CD14-positive monocyte (primary cell): ENCODE measurements at regions not wholly inside any gene's neighbourhood (a gene's known extent, or its start where the extent isn't known, plus 50 kb on each side); places are given as distances from the start of the nearest gene placed in this dataset.

Experiments used
- DNase-seq, 3 donors: peaks; one replicate each; pipeline ENCODE4 v3.0.0-alpha.2; 2011 to 2022
- H2AFZ ChIP-seq: 2 replicates; pipeline ENCODE4 v1.6.0; 2012; ENCODE audit warnings: mild to moderate bottlenecking, low read depth, low read length, inconsistent platforms; ENCODE audit not compliant: insufficient read depth, poor library complexity, severe bottlenecking
- H3K27ac ChIP-seq, 2 donors: 1 replicate in 1 of 2; 2 replicates in 1 of 2; pipeline ENCODE4 v1.5.1; 2012 to 2013; ENCODE audit warnings: low read length in 2 of 2, control low read depth in 1 of 2, inconsistent platforms in 1 of 2, low read depth in 1 of 2, mild to moderate bottlenecking in 1 of 2
- H3K27me3 ChIP-seq, 2 donors: one replicate each; pipeline versions ENCODE4 v1.6.0 to v1.6.1; 2011 to 2013; ENCODE audit warnings: low read length in 2 of 2; ENCODE audit not compliant: control insufficient read depth in 2 of 2, insufficient read depth in 2 of 2
- H3K36me3 ChIP-seq, 2 donors: replicated peaks in 1 of 2; 1 replicate in 1 of 2; 2 replicates in 1 of 2; pipeline versions ENCODE4 v1.5.1 to v1.6.1; 2012 to 2013; ENCODE audit warnings: low read length in 2 of 2, control low read depth in 1 of 2, inconsistent platforms in 1 of 2, mild to moderate bottlenecking in 1 of 2; ENCODE audit not compliant: insufficient read depth in 2 of 2, control insufficient read depth in 1 of 2
- H3K4me1 ChIP-seq, 2 donors: 1 replicate in 1 of 2; 2 replicates in 1 of 2; pipeline versions ENCODE4 v1.5.1 to v1.6.1; 2012 to 2013; ENCODE audit warnings: low read length in 2 of 2, control low read depth in 1 of 2, inconsistent platforms in 1 of 2, mild to moderate bottlenecking in 1 of 2, moderate library complexity in 1 of 2; ENCODE audit not compliant: insufficient read depth in 2 of 2, control insufficient read depth in 1 of 2
- H3K4me2 ChIP-seq: replicated peaks from 2 replicates; pipeline ENCODE3; 2012; ENCODE audit warnings: low read length, moderate library complexity, mild to moderate bottlenecking; ENCODE audit not compliant: poor library complexity, severe bottlenecking; ENCODE audit errors: extremely low read depth
- H3K4me3 ChIP-seq, 3 experiments: fragments of 200-600 bp in 1 of 3; sonication (generic) in 1 of 3; replicated peaks in 1 of 3; 1 replicate in 2 of 3; 2 replicates in 1 of 3; pipeline ENCODE4 v1.5.1; 2011 to 2013; ENCODE audit warnings: low read length in 3 of 3, mild to moderate bottlenecking in 3 of 3, control low read depth in 2 of 3, low read depth in 2 of 3, inconsistent platforms in 1 of 3, moderate library complexity in 1 of 3
- H3K79me2 ChIP-seq: 2 replicates; pipeline ENCODE4 v1.6.0; 2012; ENCODE audit warnings: mild to moderate bottlenecking, control low read depth, inconsistent platforms, low read length, moderate library complexity; ENCODE audit not compliant: insufficient read depth
- H3K9ac ChIP-seq: 2 replicates; pipeline ENCODE4 v1.6.0; 2017; ENCODE audit warnings: low read length, mild to moderate bottlenecking; ENCODE audit not compliant: insufficient read depth, poor library complexity, severe bottlenecking
- H3K9me3 ChIP-seq, 2 donors: replicated peaks in 1 of 2; 1 replicate in 1 of 2; 2 replicates in 1 of 2; pipeline versions ENCODE4 v1.5.1 to v1.6.1; 2012 to 2013; ENCODE audit warnings: low read length in 2 of 2, control low read depth in 1 of 2; ENCODE audit not compliant: control insufficient read depth in 1 of 2, insufficient read depth in 1 of 2
- H4K20me1 ChIP-seq: 2 replicates; pipeline ENCODE4 v1.6.0; 2012; ENCODE audit warnings: mild to moderate bottlenecking, low read length, control low read depth, moderate library complexity; ENCODE audit not compliant: insufficient read depth
- H3K27ac Mint-ChIP-seq, 7 donors: one replicate each; pipeline ENCODE4 v1.8.0; 2020; ENCODE audit warnings: mild to moderate bottlenecking in 7 of 7, mixed read lengths in 7 of 7, moderate library complexity in 6 of 7, inconsistent platforms in 2 of 7
- H3K27me3 Mint-ChIP-seq, 3 donors: one replicate each; pipeline ENCODE4 v1.8.0; 2021 to 2022; ENCODE audit warnings: low read depth in 3 of 3, mild to moderate bottlenecking in 3 of 3, mixed read lengths in 3 of 3, moderate library complexity in 3 of 3, inconsistent platforms in 1 of 3
- H3K36me3 Mint-ChIP-seq, 2 donors: one replicate each; pipeline ENCODE4 v1.8.0; 2020; ENCODE audit warnings: mixed read lengths in 2 of 2, inconsistent platforms in 1 of 2, mild to moderate bottlenecking in 1 of 2
- H3K4me1 Mint-ChIP-seq: one replicate; pipeline ENCODE4 v1.8.0; 2020; ENCODE audit warnings: mild to moderate bottlenecking, mixed read lengths
- H3K4me3 Mint-ChIP-seq, 2 donors: one replicate each; pipeline ENCODE4 v1.8.0; 2020; ENCODE audit warnings: mild to moderate bottlenecking in 2 of 2, mixed read lengths in 2 of 2, moderate library complexity in 1 of 2
- H3K9me3 Mint-ChIP-seq, 7 donors: one replicate each; pipeline ENCODE4 v1.8.0; 2020 to 2022; ENCODE audit warnings: mixed read lengths in 7 of 7, mild to moderate bottlenecking in 6 of 7, moderate library complexity in 6 of 7, inconsistent platforms in 2 of 7
- WGBS: methylation state at CpG from one replicate; pipeline ENCODE4 v1.1.5; 2013; ENCODE audit warnings: missing lambda C conversion rate; ENCODE audit not compliant: insufficient coverage; 5-methylcytosine and 5-hydroxymethylcytosine counted together
- intact Hi-C, 2 donors: fragments of 100-400 bp; cut with micrococcal nuclease; formaldehyde crosslinking; loops; one replicate each; pipeline versions ENCODE4 v1.15.0 to v1.15.1; 2023
- TF ChIP-seq, protein P1 (sequence below): fragments of 200-600 bp; IDR thresholded peaks from one replicate; pipeline ENCODE4 v1.8.0; 2022; ENCODE audit warnings: antibody characterized with exemption, mild to moderate bottlenecking

- no peak overlapping the region for H3K27ac Mint-ChIP-seq
- no peak overlapping the region for H3K27ac ChIP-seq
- WGBS, result 100% methylated on average over 2 of the region's 4 CpGs
- no peaks in the 10 kb centered on the region for H3K79me2 ChIP-seq
- no peaks in the 10 kb centered on the region for H4K20me1 ChIP-seq
- no peak overlapping the region for H3K4me2 ChIP-seq
- H3K9me3 ChIP-seq, result no peaks in the 10 kb centered on the region
- peaks cover 0 to 2% (median 0%) of the 10 kb centered on the region in 3 donors for H3K27me3 Mint-ChIP-seq
- H3K36me3 ChIP-seq, result no peaks in the 10 kb centered on the region
- DNase-seq, result no peak
- no peak overlapping the region for H2AFZ ChIP-seq
- intact Hi-C loops, result no loop called here
- H3K4me1 Mint-ChIP-seq, result no peaks in the 10 kb centered on the region
- TF ChIP-seq, protein P1, sequence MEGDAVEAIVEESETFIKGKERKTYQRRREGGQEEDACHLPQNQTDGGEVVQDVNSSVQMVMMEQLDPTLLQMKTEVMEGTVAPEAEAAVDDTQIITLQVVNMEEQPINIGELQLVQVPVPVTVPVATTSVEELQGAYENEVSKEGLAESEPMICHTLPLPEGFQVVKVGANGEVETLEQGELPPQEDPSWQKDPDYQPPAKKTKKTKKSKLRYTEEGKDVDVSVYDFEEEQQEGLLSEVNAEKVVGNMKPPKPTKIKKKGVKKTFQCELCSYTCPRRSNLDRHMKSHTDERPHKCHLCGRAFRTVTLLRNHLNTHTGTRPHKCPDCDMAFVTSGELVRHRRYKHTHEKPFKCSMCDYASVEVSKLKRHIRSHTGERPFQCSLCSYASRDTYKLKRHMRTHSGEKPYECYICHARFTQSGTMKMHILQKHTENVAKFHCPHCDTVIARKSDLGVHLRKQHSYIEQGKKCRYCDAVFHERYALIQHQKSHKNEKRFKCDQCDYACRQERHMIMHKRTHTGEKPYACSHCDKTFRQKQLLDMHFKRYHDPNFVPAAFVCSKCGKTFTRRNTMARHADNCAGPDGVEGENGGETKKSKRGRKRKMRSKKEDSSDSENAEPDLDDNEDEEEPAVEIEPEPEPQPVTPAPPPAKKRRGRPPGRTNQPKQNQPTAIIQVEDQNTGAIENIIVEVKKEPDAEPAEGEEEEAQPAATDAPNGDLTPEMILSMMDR, result no peak
- H3K9ac ChIP-seq, result no peak overlapping the region
- peaks cover 0 to 5% (median 0%) of the 10 kb centered on the region in 7 donors for H3K9me3 Mint-ChIP-seq
- no peaks in the 10 kb centered on the region for H3K27me3 ChIP-seq
- H3K36me3 Mint-ChIP-seq, result no peaks in the 10 kb centered on the region
- H3K4me1 ChIP-seq, result no peaks in the 10 kb centered on the region
- H3K4me3 ChIP-seq, result no peak overlapping the region
- H3K4me3 Mint-ChIP-seq, result no peak overlapping the region
These were observed 480.2 kb upstream of the DEPDC1 start for GRCh38 chr1:68976916-68977610.

DNA sequence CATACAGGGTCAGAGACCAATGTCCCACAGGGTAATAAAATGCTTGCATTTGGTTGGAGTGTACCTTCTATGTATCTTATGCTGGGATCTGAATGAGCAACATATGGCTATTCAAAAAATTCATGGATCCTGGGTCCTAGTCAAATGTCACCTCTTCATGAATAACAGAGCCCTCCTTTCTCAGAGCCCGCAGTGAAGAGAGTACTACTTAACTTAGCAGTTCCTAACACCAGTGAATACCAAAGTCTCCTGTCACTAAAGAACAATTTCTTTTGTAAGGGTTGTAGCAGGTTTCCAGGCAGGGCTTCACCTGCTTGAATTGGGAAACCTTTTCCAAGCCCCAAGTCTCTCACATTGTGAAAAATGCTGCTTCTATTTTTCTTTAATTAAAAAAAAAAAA is 483.0 kb upstream of the DEPDC1 start:
- Histone ChIP-seq H3K36me3 (no peaks in the 10 kb centered on the region), H3K79me2 (no peaks in the 10 kb centered on the region), H3K4me3 (no peak overlapping the region), H2AFZ (no peak overlapping the region), H3K4me2 (no peak overlapping the region), H3K4me1 (no peaks in the 10 kb centered on the region), H3K9me3 (peaks cover 0 to 4% of the 10 kb centered on the region in 2 donors), H3K27me3 (no peaks in the 10 kb centered on the region), H4K20me1 (no peaks in the 10 kb centered on the region), H3K9ac (no peak overlapping the region), H3K27ac (no peak overlapping the region)
- Mint-ChIP-seq H3K4me1 (no peaks in the 10 kb centered on the region), H3K27ac (no peak overlapping the region), H3K36me3 (no peaks in the 10 kb centered on the region), H3K4me3 (no peak overlapping the region), H3K9me3 (peaks cover under 1 to 10% (median 3%) of the 10 kb centered on the region in 7 donors), H3K27me3 (peaks cover 0 to 2% (median 0%) of the 10 kb centered on the region in 3 donors)
- intact Hi-C loops, result no loop called here
- WGBS, result no CpG with 5 or more reads among the region's 1 CpG
- TF ChIP-seq, protein P1, result no peak
- no peak for DNase-seq
